LNCAP (cell line): ENCODE measurements at regions not wholly inside any gene's neighbourhood (a gene's known extent, or its start where the extent isn't known, plus 50 kb on each side); places are given as distances from the start of the nearest gene placed in this dataset.

Experiments used
- TF ChIP-seq, protein P1 (sequence below): fragments of 450-650 bp; IDR thresholded peaks from 2 replicates; pipeline ENCODE4 v1.5.1; 2017; ENCODE audit warnings: mild to moderate bottlenecking

- TF ChIP-seq, protein P1, sequence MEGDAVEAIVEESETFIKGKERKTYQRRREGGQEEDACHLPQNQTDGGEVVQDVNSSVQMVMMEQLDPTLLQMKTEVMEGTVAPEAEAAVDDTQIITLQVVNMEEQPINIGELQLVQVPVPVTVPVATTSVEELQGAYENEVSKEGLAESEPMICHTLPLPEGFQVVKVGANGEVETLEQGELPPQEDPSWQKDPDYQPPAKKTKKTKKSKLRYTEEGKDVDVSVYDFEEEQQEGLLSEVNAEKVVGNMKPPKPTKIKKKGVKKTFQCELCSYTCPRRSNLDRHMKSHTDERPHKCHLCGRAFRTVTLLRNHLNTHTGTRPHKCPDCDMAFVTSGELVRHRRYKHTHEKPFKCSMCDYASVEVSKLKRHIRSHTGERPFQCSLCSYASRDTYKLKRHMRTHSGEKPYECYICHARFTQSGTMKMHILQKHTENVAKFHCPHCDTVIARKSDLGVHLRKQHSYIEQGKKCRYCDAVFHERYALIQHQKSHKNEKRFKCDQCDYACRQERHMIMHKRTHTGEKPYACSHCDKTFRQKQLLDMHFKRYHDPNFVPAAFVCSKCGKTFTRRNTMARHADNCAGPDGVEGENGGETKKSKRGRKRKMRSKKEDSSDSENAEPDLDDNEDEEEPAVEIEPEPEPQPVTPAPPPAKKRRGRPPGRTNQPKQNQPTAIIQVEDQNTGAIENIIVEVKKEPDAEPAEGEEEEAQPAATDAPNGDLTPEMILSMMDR, result no peak
Measured at GRCh38 chr2:235262750-235263149, 231.1 kb upstream of the AGAP1 start.

- TF ChIP-seq, protein P1, result no peak
Measured at GRCh38 chr2:235263205-235264120, 230.4 kb upstream of the AGAP1 start.

DNA sequence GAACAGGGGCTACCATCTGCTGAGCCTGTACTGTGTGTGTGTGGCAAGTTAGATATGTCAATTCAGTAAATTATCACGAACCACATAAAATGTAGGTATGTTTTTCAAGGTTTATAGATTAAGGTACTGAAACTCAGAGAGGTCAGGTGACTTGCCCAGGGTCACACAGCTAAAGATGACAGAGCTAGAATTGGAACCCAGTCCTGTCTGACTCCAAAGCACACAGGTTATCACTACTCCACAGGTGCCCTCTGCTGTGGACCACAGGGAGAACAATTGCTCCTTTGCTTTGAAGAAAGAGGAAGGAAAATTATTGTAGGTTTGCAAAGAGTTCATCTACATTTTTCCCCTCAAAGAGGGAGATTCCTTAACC, 229.7 kb upstream of the AGAP1 start:
- TF ChIP-seq, protein P1, result no peak

DNA sequence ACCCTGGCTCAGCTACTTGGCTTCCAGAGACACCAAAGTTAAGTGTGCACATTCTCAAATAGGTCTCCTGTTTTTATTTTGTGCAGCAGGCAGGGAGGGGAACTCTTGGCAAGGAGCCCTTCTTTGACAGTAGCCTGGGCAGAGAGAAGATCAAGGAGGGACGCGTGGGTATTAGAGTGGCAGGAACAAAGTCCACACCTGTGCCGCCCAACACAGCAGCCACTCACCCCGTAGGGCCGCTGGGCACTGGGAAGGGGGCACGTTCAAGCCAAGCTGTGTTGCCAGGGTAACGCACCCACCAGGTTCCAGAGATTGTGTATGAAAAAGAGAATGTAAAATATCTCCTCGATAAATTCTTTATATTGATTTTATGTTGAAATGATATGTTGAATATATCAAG, 229.3 kb upstream of the AGAP1 start:
- TF ChIP-seq, protein P1, result no peak

DNA sequence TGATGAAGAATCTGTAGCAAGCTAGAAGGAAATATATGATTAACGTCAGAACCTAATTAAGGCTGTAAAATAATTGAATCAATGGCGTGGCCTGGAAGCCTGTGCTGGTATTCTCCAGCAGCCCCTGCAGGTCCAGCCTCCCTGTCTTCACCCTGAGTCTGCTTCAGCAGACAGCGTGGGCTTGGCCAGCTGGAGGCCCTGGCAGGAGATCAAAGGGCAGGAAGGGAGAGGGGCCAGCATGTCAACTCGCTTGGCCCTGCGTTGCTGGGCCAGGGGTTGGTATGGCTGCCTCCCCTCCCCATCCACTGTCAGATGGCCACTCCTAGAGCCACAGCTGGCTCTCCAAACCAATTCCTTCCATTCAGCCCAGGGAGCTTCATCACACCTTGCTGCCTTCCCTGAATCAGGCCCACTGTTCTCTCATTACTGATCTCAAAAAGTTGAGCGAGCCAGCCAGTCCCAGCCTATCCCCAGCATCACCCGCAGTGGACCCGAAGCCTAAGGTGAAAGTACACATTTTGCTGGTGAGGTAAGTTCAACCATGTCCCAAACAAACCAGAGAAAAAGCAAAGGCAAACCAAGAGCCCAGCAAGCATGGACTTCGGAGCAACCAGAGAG, 228.4 kb upstream of the AGAP1 start:
- TF ChIP-seq, protein P1, result no peak

- TF ChIP-seq, protein P1, result no peak
Measured at GRCh38 chr2:235267251-235267650, 226.6 kb upstream of the AGAP1 start.

DNA sequence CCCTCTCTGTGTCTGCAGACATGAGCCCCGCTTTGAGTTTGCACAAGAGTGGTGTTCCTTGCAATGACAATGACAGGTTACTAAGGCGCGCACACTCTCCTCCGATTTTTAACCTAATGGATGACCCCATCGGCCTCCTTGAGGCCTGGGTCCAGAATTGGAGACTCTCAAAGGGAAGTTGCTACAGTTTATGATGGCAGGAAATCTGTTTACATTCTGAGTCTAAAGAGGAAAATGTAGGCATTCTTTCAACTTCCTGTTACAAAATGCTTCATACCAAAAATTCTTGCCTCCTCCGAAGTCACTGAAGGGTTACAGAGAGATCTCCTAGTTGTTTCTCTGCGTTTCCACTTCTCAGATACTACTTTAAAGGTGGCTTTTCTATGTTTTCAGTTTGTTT, 225.3 kb upstream of the AGAP1 start:
- TF ChIP-seq, protein P1, result no peak
